K562 (cell line): ENCODE measurements at regions not wholly inside any gene's neighbourhood (a gene's known extent, or its start where the extent isn't known, plus 50 kb on each side); places are given as distances from the start of the nearest gene placed in this dataset.

Experiments
- ATAC-seq: fragments of 200-7000 bp; cut with Tn5 transposase; 3 replicates; pipeline ENCODE4 v1.9.1; 2020; ENCODE audit warnings: moderate library complexity
- BruUV-seq: library from RNA; stranded (reverse); fragments of 400-500 nt; replicated peaks from 2 replicates; lab custom pipeline; 2021; lab: Mats Ljungman, UMichigan
- CTCF ChIA-PET: fragments of 300-600 bp; formaldehyde crosslinking; extraction: SDS; loops from one replicate; lab custom pipeline; 2021; ENCODE audit warnings: low intra/inter-chr PET ratio; lab: Yijun Ruan, JAX
- POLR2A ChIA-PET: fragments of 300-600, 350-650 bp; sonication (Branson Sonifier 250); formaldehyde crosslinking; extraction: SDS; loops from one replicate; lab custom pipeline; 2021; ENCODE audit warnings: antibody characterized with exemption, inconsistent platforms; lab: Yijun Ruan, JAX
- DNase-seq, 4 experiments: peaks; one replicate each; pipeline versions ENCODE4 v3.0.0 to v3.0.0-alpha.2; 2011 to 2018; ENCODE audit warnings: low spot score in 3 of 4, mixed read lengths in 3 of 4; ENCODE audit errors: extremely low read depth in 1 of 4
- FAIRE-seq: peaks from 2 replicates; lab custom pipeline; 2011; peaks lifted over from hg19 to GRCh38; lab: Jason Lieb, UNC
- H2AFZ ChIP-seq: 2 replicates; pipeline ENCODE4 v1.6.0; 2011; ENCODE audit warnings: low read depth, low read length, control low read depth, inconsistent platforms
- H3K27ac ChIP-seq: fragments of 200-600 bp; 3 replicates; pipeline ENCODE4 v1.8.0; 2011; ENCODE audit warnings: low read depth, mild to moderate bottlenecking, control low read depth, inconsistent platforms, low read length, moderate library complexity, mixed read lengths; ENCODE audit errors: extremely low read depth
- H3K27me3 ChIP-seq, 2 experiments: fragments of 300-600 bp in 1 of 2; 2 replicates in 1 of 2; 3 replicates in 1 of 2; pipeline versions ENCODE4 v1.6.0 to v1.8.0; 2011; ENCODE audit warnings: inconsistent platforms in 2 of 2, low read length in 2 of 2, mild to moderate bottlenecking in 1 of 2, mixed read lengths in 1 of 2, moderate library complexity in 1 of 2; ENCODE audit not compliant: control insufficient read depth in 2 of 2, insufficient read depth in 2 of 2
- H3K36me3 ChIP-seq: fragments of 300-600 bp; 3 replicates; pipeline ENCODE4 v1.8.0; 2011; ENCODE audit warnings: mild to moderate bottlenecking, low read length, inconsistent platforms; ENCODE audit not compliant: control insufficient read depth, insufficient read depth
- H3K4me1 ChIP-seq, 2 experiments: fragments of 200-600 bp in 1 of 2; replicated peaks in 1 of 2; 2 replicates in 1 of 2; 3 replicates in 1 of 2; pipeline versions ENCODE4 v1.5.1 to v1.8.0; 2011; ENCODE audit warnings: inconsistent platforms in 2 of 2, low read length in 2 of 2, mild to moderate bottlenecking in 1 of 2, mixed read lengths in 1 of 2, moderate library complexity in 1 of 2; ENCODE audit not compliant: control insufficient read depth in 2 of 2, insufficient read depth in 2 of 2
- H3K4me2 ChIP-seq: 2 replicates; pipeline ENCODE4 v1.6.1; 2011; ENCODE audit warnings: low read length, control low read depth, inconsistent platforms, mixed read lengths; ENCODE audit not compliant: insufficient read depth
- H3K4me3 ChIP-seq: fragments of 200-600 bp; sonication (generic), shearing (Covaris generic); 2 replicates; pipeline ENCODE4 v1.5.1; 2016; ENCODE audit warnings: control low read depth, inconsistent platforms
- H3K79me2 ChIP-seq: fragments of 200-600 bp; 3 replicates; pipeline ENCODE4 v1.8.0; 2011; ENCODE audit warnings: low read length, inconsistent platforms; ENCODE audit not compliant: control insufficient read depth, insufficient read depth
- H3K9ac ChIP-seq, 2 experiments: 2 replicates each; pipeline versions ENCODE4 v1.6.0 to v1.6.1; 2011; ENCODE audit warnings: low read depth in 2 of 2, low read length in 2 of 2, control low read depth in 1 of 2, inconsistent platforms in 1 of 2, mild to moderate bottlenecking in 1 of 2, mixed read lengths in 1 of 2; ENCODE audit not compliant: insufficient read depth in 1 of 2
- H3K9me1 ChIP-seq: one replicate; pipeline ENCODE4 v1.6.0; 2011; ENCODE audit warnings: inconsistent platforms, mild to moderate bottlenecking, low read length, moderate library complexity; ENCODE audit not compliant: control insufficient read depth, insufficient read depth
- H3K9me3 ChIP-seq: replicated peaks from 2 replicates; pipeline ENCODE4 v1.5.1; 2011; ENCODE audit warnings: low read depth, low read length, inconsistent platforms; ENCODE audit not compliant: control insufficient read depth, insufficient read depth
- H4K20me1 ChIP-seq: replicated peaks from 2 replicates; pipeline ENCODE4 v1.6.1; 2011; ENCODE audit warnings: low read length, inconsistent platforms, mixed read lengths; ENCODE audit not compliant: control insufficient read depth, insufficient read depth
- ARID1B ChIP-seq: fragments of 450-650 bp; IDR thresholded peaks from 2 replicates; pipeline ENCODE4 v1.6.1; 2016; ENCODE audit warnings: antibody characterized with exemption, mild to moderate bottlenecking, inconsistent platforms
- CEBPG ChIP-seq, 3 experiments: fragments of 200-800 bp in 1 of 3; sonication (Bioruptor generic) in 1 of 3; sonication (generic) in 1 of 3; formaldehyde crosslinking in 1 of 3; IDR thresholded peaks in 2 of 3; conservative IDR thresholded peaks in 1 of 3; 2 replicates each; pipeline versions ENCODE4 v1.6.1 to v1.8.0; 2016 to 2022; ENCODE audit warnings: missing compliant biosample characterization in 2 of 3, missing genetic modification characterization in 2 of 3, mild to moderate bottlenecking in 1 of 3, missing genetic modification reagents in 1 of 3
- KAT2B ChIP-seq: IDR thresholded peaks from one replicate; pipeline ENCODE4 v1.6.1; 2012; ENCODE audit warnings: low read depth, mild to moderate bottlenecking, control low read depth, inconsistent platforms, low read length, moderate library complexity
- KLF13 ChIP-seq: fragments of 450-650 bp; IDR thresholded peaks from 2 replicates; pipeline ENCODE4 v1.6.1; 2016; ENCODE audit warnings: missing genetic modification characterization, low read depth, mild to moderate bottlenecking, missing compliant biosample characterization, moderate library complexity, borderline replicate concordance
- MEF2A ChIP-seq: IDR thresholded peaks from 2 replicates; pipeline ENCODE4 v1.6.1; 2011; ENCODE audit warnings: low read depth, mild to moderate bottlenecking, low read length, moderate library complexity; ENCODE audit not compliant: control insufficient read depth
- NFYB ChIP-seq: IDR thresholded peaks from 2 replicates; pipeline ENCODE4 v1.6.1; 2011; ENCODE audit warnings: mild to moderate bottlenecking, moderate library complexity; ENCODE audit not compliant: insufficient read length; ENCODE audit errors: extremely low read depth
- NR3C1 ChIP-seq: sonication (generic); formaldehyde crosslinking; IDR thresholded peaks from 2 replicates; pipeline ENCODE4 v1.8.1; 2022; ENCODE audit warnings: missing genetic modification reagents
- TCF7L2 ChIP-seq: fragments of 150-350 bp; IDR thresholded peaks from 2 replicates; pipeline ENCODE4 v1.6.1; 2016; ENCODE audit warnings: low read depth, mild to moderate bottlenecking, low read length, moderate library complexity
- USF1 ChIP-seq: sonication (generic); formaldehyde crosslinking; IDR thresholded peaks from 2 replicates; pipeline ENCODE4 v1.9.0; 2022; ENCODE audit warnings: mild to moderate bottlenecking, missing genetic modification reagents
- ZBTB26 ChIP-seq: fragments of 450-650 bp; formaldehyde crosslinking; IDR thresholded peaks from 2 replicates; pipeline ENCODE4 v1.4.0; 2022; ENCODE audit warnings: missing genetic modification characterization
- ZNF75A ChIP-seq: fragments of 450-650 bp; formaldehyde crosslinking; IDR thresholded peaks from 2 replicates; pipeline ENCODE4 v1.4.0; 2020; ENCODE audit warnings: mild to moderate bottlenecking
- ZSCAN29 ChIP-seq: fragments of 450-650 bp; IDR thresholded peaks from 2 replicates; pipeline ENCODE4 v1.6.1; 2017
- WGBS: fragments of 100-300 bp; shearing (Covaris generic); methylation state at CpG from one replicate; pipeline ENCODE4 v1.1.6; 2016; ENCODE audit warnings: low coverage, mixed read lengths; ENCODE audit not compliant: insufficient coverage; ENCODE audit errors: missing lambda C conversion rate; 5-methylcytosine and 5-hydroxymethylcytosine counted together
- in situ Hi-C: fragments of 300-500 bp; cut with MboI; formaldehyde crosslinking; loops from 4 replicates; pipeline ENCODE4 v1.15.0; 2018; ENCODE audit warnings: inconsistent platforms, mixed read lengths
- intact Hi-C: fragments of 100-400 bp; cut with micrococcal nuclease; formaldehyde crosslinking; loops from 2 replicates; pipeline ENCODE4 v1.14.2; 2022

- CTCF ChIA-PET = no interaction called here
- in situ Hi-C loops (no loop called here), intact Hi-C loops (no loop called here)
- ATAC-seq = no peak; the same call in 2 of the 3 replicates
- Histone ChIP-seq H3K4me1 (no peaks in the 10 kb centered on the region; a peak in 1 of 5 replicates), H3K9me3 (no peaks in the 10 kb centered on the region), H3K27ac (no peak overlapping the region), H3K79me2 (no peaks in the 10 kb centered on the region), H3K9ac (no peak overlapping the region), H3K36me3 (no peaks in the 10 kb centered on the region), H3K27me3 (peaks cover 6 to 22% of the 10 kb centered on the region in 2 experiments; a peak in 3 of 5 replicates), H3K4me2 (no peak overlapping the region), H3K9me1 (no peaks in the 10 kb centered on the region), H3K4me3 (no peak overlapping the region), H2AFZ (no peak overlapping the region), H4K20me1 (no peaks in the 10 kb centered on the region)
- DNase-seq = no peak
- BruUV-seq = no TSS peak
- WGBS = 6% methylated on average over 10 of the region's 10 CpGs
- TF ChIP-seq MEF2A (no peak), TCF7L2 (no peak), KLF13 (tag) (no peak), USF1 (no peak), CEBPG (CRISPR knock-in tag; IDR thresholded peaks at IDR 0.05) (no peak), CEBPG (tag; conservative IDR thresholded peaks at IDR 0.05 in 1 of 2, IDR thresholded peaks at IDR 0.05 in 1 of 2) (no peak), KAT2B (no peak), NFYB (no peak), ZSCAN29 (no peak), ARID1B (no peak), ZNF75A (CRISPR knock-in tag) (no peak), ZBTB26 (CRISPR knock-in tag) (no peak), NR3C1 (CRISPR knock-in tag) (no peak)
- POLR2A ChIA-PET = no interaction called here
- FAIRE-seq = no peak
Measured at GRCh38 chr20:17875981-17876385, 92.6 kb downstream of the SNX5 start.
